EL (cell line): ENCODE measurements at regions not wholly inside any gene's neighbourhood (a gene's known extent, or its start where the extent isn't known, plus 50 kb on each side); places are given as distances from the start of the nearest gene placed in this dataset.

Source experiments
- DNase-seq: peaks from one replicate; pipeline ENCODE4 v3.0.0-alpha.2; 2016

DNA sequence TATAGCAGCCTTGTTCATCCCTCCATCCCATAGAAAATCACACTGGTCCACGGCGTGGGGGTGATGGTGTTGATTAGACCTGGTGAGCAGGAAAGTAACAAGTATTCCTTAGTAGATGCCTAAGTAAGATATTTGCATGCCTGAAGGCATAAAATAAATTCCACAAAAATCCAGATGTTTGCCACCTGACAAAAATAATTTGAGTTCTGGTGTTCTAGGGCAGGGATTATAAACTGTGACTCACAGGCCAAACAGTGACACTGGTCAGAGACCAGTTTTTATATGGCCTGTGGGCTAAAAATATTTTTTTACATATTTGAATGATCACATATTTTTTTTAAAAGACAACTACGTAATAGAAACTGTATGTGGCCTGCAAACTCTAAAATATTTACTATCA lies 310.7 kb downstream of the RFC3 start:
- DNase-seq, result peak; percentile 81

GRCh38 chr13:34129436-34129835 lies 311.5 kb downstream of the RFC3 start:
- DNase-seq, result no peak

DNA sequence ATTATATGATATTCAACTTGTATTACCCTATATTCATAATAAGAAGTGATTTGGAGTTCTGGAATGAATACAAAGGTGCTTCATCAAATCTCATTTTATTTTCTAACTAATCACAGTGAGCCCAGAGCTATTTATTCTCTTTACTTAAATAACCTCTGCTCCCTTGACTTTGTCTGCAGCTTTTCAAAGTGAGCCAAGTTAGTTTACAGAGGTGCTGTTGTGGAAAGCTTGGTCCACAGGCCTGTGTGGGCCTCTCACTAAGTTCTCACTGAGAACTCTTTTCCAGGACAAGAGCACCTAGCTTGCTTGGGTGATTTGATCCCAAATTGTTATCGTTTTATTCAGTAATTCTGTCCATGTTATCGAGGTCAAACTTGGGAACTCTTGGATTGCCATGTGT lies 319.3 kb downstream of the RFC3 start:
- DNase-seq, result no peak

DNA sequence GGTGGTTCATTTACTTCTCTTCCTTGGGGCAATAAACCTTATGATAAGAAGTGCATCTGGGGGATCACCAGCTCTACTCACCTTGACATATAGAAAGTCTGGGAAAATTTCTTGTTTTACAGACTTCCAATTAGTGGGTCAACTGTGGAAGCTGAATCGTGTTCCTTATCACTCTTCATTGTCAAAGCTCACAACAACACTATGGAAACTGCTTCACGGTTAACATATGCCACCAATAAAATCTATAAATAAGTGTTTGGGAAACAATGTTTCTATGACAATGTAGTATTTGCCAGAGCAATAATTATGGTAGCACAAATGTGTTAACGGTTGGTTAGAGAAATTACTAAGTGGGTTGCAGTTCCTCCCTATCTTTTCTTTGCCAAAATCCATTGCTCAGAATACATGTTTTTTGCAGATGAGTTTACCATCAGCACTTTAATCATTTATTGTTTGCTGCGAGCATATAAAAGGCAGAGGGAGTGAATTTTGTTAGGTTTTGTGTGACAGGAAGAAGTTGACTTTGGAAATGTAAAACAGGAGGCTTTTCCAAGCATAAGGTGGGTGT lies 321.8 kb downstream of the RFC3 start:
- DNase-seq, result no peak

DNA sequence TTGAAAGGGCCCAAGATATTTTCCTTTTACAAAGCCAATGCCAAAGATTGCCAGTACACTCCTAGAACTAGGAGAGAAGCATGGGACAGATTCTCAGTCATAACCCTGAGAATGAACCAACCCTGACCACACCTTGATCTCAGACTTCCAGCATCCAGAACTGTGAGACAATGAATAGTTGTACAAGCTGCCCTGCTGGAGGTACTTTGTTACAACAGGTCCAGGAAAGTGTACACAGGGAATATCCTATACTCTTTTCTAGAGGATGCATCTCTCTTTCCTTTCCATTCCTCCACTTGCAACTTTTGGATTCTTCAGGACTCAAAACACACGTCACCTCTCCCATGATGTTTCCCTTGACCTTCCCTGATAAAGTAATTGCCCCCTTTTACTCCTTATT lies 325.7 kb downstream of the RFC3 start:
- DNase-seq, result no peak

GRCh38 chr13:34144142-34144541 lies 326.2 kb downstream of the RFC3 start:
- no peak for DNase-seq

- DNase-seq, result no peak
These were observed 327.1 kb downstream of the RFC3 start for GRCh38 chr13:34145061-34145460.

DNA sequence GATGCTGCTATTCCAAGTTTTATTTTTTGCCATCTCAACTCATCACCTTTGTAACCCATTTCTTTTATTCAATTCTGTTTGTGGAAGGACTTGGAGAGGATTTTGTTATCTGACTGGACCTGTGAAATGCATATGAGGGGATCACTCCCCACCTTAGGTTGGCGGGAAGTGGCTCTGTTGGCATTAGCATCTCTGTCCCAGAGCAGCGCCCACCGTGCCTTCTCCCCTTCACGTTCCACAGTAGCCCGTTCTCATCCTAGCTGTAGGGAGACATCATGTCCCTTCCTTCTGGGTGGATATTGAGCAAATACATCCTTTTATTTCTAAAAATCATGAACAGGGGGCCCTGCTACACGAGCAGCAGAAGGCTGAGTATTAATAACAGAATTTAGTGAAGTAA lies 330.4 kb downstream of the RFC3 start:
- no peak for DNase-seq

DNA sequence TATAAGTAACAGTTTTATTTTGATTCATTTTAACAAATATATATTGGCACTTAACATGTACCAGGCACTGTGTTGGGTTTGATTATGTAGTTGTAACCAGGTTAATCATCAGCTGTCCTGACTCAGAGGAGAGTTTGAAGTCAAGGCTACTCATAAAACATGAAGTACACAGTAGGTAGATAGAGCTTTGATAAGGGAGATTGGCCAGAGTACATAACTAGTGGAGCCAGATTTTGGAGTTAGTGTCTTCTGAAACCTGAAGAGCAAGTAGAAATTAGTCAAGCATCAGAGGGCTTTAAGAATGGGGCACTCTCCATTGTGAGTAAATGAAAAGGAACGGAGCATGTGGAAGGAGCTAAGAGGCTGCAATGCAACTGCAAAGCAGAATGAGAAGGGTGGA lies 333.9 kb downstream of the RFC3 start:
- no peak for DNase-seq

DNA sequence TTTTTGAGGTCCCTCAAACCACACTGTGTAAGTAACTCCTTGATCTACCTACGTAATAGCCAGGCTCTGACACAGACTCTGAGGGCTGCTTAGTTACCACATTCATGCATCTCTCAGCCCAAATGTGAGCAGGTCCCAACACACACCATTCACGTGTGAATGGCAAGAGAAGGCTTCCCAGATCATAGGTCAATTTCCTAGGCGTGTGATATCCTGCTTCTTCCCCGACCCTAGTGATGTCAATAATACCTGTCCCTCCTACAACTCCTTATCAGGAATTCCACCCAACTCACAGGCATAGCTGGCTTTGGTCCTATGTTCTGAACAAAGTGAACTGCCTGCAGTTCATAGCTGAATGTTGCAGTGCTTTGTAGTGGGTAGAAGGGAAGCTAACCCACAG lies 334.5 kb downstream of the RFC3 start:
- DNase-seq, result no peak

GRCh38 chr13:34152996-34153395 lies 335.0 kb downstream of the RFC3 start:
- DNase-seq, result no peak

DNA sequence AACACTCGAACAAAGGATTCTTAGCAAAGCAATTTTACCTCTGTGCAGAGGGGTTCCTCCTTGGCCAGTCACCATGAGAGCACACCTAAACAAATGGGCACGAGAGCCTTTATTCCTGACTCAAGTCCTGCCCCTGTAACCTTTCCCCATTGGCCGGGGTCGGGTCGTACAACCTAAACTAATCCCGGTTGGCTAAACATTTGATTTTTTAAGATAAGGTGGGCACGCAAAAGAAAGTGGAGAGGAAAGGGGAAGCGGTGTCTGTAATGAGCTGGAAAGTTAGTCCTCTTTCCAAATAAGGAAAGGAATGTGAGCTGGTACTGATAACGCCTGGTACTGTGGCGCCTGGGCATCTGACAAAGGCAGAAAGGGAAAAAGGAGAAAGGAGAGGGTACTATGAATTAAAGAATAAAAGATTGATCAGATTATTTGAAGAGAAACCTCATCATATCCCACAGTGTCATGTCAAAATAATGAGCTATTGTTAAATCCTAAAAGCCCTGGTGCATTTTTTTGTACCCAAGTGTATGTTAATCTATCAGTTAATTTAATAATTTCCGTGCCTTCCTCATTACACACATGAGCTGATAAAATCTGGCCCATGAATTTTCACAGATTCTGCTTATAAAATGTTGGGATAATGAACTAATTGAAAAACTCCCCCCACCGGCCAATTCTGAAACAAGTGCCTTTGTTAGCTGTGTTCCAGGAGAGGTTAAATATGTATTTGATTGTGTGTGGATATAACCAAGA lies 335.7 kb downstream of the RFC3 start:
- no peak for DNase-seq

DNA sequence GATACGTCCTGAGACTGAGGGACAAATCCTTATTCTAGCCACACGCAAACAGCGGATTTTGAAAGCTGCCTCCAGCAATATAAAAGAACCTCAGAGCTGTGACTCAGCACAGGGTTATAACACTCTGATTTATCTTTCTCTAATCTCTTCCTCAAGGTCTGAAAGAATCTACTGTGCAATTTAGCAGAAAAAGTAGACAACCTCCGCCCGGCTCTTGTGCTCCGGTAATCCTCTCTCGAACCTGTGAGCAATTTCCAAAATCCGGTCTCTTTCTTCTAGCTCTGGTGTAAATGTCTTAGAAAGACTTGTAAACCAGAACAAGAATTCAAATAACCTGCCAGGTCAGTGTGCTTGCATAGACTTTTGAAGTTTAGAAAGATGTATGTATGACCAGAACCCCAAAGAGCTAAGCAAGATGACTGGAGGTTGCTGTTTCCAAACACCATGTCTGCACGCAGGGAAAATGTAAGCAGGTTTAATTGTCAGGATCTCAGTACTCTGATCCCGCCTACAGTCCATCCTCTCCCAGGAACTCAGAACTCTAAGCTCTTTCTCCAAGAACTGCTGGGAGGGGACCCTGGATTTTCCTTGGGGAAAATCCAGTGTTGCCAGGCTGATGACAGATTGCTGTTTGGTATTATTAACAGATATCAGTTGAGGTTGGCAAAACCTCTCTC lies 338.1 kb downstream of the RFC3 start:
- peak; percentile 81 for DNase-seq

GRCh38 chr13:34156841-34157365 lies 339.0 kb downstream of the RFC3 start:
- DNase-seq, result peak; percentile 95

GRCh38 chr13:34159946-34160345 lies 342.0 kb downstream of the RFC3 start:
- no peak for DNase-seq

- peak; percentile 29 for DNase-seq
These were observed 344.1 kb downstream of the RFC3 start for GRCh38 chr13:34161931-34162543.

DNA sequence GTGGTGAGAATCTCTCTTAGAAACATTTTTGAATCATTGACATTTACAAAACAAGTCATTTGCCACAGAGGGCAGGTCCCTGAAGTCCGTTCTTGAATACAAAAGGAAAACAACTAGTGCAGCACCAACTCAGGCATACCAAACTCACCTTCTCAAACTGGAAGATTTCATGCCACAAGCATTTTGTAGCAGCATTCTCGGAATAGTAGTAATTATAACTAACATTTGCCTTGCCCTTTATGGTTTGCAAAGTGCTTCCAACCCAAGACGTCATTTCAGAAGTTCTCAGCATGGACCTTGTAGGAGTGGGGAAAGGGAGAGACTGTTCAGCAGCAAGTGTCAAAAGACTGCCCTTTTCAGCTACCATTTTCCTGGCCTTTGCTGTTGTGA lies 344.6 kb downstream of the RFC3 start:
- DNase-seq, result peak; percentile 60

DNA sequence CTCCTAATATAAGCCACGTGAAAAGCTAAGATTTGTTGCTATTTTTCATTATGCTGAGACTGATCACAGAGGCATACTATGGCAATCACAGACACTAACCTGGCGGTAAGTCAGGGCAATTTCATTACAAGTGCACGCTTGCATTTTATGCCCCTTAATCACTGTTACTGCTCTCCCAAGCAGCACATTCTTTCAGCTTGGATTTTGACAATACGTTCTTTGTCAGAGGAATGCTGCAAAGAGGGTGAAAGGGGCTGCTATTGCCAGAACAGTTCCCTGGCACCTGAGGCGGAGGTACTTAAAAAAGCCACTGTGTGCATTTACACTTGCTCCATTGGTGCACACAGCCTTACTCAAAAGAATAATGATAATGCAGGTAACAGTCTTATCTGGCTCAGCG lies 346.6 kb downstream of the RFC3 start:
- DNase-seq, result no peak

- DNase-seq, result no peak
These were observed 347.2 kb downstream of the RFC3 start for GRCh38 chr13:34165158-34165557.

- no peak for DNase-seq
These were observed 348.5 kb downstream of the RFC3 start for GRCh38 chr13:34166406-34166805.

- no peak for DNase-seq
These were observed 349.4 kb downstream of the RFC3 start for GRCh38 chr13:34167347-34167746.

- DNase-seq, result peak; percentile 42
These were observed 354.1 kb downstream of the RFC3 start for GRCh38 chr13:34172048-34172447.

GRCh38 chr13:34174671-34175145 lies 356.8 kb downstream of the RFC3 start:
- peak; percentile 57 for DNase-seq

DNA sequence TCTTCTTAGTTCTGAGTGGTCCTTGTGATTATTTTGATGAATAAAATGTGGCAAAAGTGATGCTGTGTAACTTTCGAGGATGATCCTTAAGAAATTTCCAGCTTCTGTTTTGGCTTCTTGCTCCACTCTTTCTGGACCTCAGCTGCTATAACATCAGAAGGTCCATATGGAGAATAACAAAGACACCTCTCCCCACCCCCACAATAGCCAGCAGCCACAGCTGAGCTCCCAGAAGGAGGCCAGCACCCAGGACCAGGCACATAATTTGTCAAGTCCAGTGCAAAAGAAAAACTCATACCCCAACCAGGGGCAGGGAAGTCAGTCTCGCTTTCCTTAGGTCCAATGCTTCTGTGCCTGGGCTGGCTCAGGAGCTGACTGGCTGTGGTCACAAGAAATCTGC lies 357.6 kb downstream of the RFC3 start:
- DNase-seq, result no peak
